GM18861 (cell line): ENCODE measurements at regions not wholly inside any gene's neighbourhood (a gene's known extent, or its start where the extent isn't known, plus 50 kb on each side); places are given as distances from the start of the nearest gene placed in this dataset.
A peak's percentile ranks its signal among the peaks of the same experiment; 100 is the strongest.
"Not testable (repeated sequence)": the region's sequence is repeated elsewhere in the genome, so short reads cannot be mapped to it uniquely, and the experiment has no call there.

Source experiments
- ATAC-seq: cut with Tn5 transposase; IDR thresholded peaks from one replicate; pipeline ENCODE4 v1.9.1; 2021; ENCODE audit not compliant: unreplicated experiment

DNA sequence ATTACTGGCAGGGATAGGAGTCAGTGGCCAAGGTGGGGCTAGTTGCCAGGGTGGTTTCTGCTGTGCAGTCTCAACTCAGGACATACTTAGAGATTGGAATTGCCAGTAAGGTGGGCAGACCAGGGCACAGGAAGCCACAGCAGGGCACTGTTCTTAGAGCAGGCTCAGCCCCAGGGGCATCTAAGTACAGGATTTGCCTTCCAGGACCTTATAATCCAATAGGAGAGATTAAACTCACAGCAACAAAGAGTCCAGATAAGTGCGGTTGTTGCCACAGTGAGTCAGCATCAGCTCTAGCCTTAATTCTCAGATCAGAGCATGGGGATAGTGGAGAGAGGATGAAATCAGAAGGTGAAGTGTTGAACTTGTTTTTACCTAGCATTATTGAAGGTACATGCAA lies 265.8 kb upstream of the TRPC7 start:
- no peak for ATAC-seq

DNA sequence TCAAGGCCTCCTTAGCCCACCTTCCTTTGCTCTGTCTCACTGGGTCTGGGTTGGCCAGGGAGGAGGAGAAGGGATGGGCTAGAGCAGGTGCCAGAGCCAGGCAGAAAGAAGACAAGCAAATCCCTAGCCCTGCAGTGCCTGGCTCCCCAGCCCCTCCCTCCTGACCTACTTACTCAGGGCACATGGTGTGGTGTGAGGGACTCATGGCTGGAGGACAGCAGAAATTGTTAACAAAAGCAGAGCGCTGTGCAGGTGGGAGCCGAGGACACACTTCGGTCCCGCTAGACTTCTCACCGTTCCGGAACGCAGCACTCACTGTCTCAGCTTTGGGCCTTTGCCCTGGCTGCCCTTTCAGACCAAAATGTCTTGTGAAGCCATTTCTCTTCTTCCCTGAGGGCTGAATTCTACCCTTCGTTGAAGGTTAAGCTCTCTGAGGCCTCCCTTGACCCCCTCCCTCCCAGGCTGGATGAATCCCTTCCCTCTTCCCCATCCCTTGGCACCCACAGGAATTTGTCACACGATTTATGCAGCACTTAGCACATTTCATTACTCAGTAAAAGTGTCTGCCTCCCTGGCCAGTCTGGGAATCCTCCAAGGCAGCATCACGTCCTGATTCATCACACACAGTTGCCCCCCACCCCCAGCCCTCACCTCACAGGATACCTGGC lies 263.9 kb upstream of the TRPC7 start:
- ATAC-seq = no peak

- no peak for ATAC-seq
These were observed 261.2 kb upstream of the TRPC7 start for GRCh38 chr5:136626531-136626930.

GRCh38 chr5:136622747-136623146 lies 257.4 kb upstream of the TRPC7 start:
- ATAC-seq = no peak

DNA sequence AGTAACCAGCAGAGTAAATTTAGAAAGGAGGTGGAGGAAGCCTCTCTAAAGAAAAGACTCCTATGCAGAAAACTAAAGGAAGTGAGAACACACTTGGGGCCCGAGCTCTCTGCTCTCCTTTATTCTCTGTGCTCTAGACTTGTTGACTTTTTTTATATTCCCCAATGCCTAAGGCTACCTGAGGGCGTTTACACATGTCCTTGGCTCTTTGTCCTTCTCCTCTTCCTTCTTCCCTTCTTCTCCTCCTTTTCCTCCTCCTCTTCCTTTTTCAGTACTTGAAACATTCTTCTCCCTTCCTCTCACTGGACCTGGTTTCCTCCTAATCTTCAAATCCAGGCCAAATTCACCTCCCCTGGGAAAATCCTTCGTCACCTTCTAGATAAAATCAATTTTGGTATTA lies 256.4 kb upstream of the TRPC7 start:
- ATAC-seq = no peak

DNA sequence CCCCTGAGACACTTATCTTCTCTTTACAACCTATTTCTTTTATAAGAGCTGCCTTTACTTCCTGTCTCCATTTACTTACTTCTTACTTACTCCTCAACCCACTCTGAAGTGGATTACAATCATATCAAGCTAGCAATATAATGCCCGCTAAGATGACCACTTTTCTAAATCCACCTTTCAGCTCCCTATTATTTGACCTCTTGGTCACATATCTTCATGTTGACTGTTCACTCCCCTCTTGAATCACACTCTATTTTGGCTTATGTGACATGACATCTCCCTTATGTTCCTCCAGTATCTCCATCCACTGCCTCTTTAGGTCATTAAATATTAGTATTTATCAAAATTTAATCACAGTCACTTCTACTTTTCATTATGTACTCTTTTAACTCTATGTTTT lies 255.3 kb upstream of the TRPC7 start:
- ATAC-seq = no peak

- ATAC-seq = peak; percentile 54
These were observed 254.7 kb upstream of the TRPC7 start for GRCh38 chr5:136620016-136620419.

DNA sequence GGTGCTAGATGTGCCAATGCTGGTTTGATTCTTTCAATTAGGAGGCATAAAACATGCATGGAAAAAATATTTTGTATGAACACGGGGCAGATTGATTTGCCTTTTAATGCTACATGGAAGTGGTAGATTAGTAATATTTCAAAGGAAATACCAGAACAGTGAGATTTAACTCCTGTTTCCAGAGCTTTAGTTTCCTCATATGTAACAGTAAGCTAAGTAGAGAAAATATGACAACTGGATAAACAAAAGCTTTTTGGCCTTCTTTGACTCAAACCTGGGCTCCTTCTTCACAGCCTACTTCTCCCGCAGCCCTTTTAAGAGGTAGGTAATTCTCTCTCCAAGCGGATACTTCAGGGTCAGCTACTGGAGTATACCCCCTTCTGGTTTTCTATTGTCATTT lies 254.2 kb upstream of the TRPC7 start:
- ATAC-seq = no peak

DNA sequence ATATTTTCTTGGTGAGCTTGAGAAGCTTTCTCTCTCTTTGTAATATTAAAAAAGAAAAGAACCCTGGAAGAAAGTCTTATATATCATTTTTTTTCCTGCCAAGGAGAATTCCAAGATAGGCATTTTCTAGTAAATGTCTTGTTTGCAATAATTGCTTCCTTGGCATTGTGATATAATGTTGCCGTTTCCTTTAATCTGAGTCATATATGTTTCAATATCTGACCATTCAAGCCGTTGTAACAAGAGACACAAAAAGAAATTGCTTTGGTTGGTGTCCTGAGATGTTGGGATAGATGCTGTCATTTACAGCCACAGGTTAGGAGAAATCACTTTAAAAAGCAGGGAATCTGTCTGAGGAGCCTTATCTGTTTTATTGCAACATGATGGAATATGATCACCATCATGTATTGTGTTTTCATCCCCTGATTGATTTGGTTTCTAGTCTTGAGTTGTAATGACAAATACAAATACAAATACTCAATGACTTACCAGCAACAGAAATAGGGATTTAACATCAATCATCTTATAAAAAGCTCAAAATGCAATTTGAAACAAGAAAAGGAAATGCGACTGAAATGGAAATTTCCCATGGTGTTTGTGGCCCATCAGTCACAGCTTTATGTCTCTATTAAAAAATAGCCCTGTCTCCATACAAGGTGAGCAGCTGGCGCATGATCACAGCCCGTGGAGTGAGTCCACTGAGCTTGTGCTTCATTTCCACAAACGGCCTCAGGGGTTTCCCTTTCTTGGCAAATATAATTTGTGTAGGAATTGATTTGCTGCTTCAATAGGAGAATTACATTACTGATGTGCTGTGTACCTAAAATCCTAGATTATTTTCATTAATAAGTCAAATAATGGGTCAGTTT lies 250.1 kb upstream of the TRPC7 start:
- no peak for ATAC-seq

DNA sequence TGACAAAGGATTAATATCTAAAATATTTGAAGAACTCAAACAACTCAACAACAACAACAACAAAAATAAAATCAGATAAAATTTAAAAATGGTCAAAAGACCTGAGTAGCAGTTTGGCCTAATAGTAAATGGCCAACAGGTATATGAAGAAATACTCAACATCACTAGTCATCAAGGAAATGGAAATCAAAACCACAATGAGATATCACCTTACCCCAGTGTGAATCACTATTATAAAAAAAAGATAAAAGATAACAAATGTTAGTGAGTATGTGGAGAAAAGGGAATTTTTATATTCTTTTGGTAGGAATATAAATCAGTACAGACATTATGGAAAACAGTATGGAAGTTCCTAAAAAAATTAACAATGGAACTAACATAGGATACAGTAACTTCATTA lies 247.9 kb upstream of the TRPC7 start:
- no peak for ATAC-seq

DNA sequence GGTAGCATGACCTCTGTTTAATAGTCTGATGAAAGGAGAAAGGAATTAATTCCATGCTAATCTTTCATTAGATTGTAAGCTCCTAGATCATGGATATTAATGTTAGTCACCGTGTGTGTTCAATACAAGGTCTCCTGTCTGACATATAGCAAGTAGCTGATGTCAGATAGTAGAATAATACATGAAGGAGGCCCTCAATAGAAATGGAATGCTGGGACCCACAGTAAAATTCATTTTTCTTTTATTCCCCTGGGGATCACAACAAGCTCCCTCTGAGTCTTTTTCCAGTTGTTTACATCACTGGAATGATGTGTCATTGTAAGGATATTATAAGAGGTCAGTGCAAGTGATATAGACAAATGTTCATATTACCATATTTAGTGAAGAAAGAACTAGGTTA lies 240.3 kb upstream of the TRPC7 start:
- ATAC-seq = no peak

DNA sequence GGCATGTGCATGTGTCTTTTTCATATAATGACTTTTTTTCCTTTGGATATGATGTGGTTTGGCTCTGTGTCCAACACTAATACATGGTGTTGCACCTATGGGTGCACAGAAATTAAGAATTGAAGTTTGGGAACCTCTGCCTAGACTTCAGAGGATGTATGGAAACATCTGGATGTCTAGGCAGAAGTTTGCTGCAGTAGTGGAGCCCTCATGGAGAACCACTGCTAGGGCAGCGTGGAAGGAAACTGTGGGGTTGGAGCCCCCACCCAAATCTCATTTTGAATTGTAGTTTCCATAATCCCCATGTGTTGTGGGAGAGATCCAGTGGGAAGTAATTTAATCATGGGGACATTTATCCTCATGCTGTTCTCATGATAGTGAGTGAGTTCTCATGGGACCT lies 235.0 kb upstream of the TRPC7 start:
- no peak for ATAC-seq

DNA sequence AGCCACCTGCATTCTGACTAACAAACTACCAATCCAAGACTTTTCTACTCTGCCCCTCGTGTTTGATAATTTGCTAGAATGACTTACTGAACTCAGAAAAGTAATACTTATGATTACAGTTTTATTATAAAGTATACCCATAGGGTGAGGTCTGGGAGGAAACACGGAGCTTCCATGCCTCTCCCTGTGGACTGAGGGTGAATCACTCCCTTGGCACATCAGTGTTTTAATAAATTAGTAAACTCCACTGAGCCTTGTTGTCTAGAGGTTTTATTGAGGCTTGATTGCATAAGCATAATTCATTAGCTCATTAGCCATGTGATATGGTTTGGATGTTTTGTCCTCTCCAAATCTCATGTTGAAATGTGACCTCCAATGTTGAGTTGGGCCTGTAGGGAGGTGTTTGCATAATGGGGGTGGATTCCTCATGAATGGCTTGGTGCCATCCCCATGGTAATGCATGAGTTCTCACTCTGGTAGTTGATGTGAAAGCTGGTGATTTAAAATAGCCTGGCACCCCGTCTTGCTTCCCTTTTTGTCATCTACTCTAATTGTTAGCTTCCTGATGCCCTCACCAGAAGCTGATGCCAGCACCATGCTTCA lies 233.6 kb upstream of the TRPC7 start:
- no peak for ATAC-seq

DNA sequence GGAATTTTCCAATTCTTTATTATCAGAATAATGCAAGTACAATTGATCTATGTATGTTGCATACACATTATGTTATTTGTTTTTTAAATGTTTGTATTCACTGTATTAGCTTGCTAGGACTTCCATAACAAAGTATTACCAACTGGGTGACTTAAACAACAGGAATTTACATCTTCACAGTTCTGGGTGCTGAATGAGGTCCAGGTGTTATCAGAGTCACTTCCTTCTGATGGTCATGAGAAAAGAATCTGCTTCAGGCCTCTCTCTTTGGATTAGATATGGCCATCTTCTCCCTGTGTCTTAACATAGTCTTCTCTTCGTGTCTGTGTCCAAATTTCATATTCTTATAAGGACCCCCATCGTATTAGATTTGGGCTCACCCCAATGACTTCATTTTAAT lies 229.1 kb upstream of the TRPC7 start:
- ATAC-seq = no peak

DNA sequence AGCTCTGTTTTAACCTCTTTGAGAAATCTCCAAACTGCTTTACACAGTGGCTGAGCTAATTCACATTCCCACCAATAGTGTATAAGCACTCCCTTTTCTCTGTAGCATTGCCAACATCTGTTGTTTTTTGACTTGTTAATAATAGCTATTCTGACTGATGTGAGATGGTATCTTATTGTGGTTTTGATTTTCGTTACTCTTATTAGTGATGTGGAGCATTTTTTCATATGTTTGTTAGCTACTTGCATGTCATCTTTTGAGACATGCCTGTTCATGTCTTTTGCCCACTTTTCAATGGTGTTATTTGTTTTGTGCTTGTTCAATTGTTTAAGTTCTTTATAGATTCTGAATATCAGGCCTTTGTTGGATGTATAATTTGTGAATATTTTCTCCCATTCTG lies 225.2 kb upstream of the TRPC7 start:
- no peak for ATAC-seq

DNA sequence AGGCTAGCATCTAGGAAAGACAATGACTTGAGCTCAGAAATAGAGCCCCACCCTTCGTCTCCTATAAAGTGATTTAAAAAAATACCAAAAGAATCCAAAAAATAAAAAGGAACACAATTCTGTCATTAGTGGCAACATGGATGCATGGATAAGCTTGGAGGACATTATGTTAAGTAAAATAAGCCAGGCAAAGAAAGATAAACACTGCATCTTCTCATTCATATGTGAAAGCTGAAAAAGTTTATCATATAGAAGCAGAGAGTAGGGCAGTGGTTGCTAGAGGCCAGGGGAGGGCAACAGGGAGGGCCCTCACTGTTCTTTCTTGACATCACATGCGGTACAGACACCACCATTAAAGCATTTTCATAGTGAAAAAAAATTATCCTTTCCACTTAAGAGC lies 220.9 kb upstream of the TRPC7 start:
- ATAC-seq = no peak

- no peak for ATAC-seq
These were observed 219.1 kb upstream of the TRPC7 start for GRCh38 chr5:136584474-136584873.

DNA sequence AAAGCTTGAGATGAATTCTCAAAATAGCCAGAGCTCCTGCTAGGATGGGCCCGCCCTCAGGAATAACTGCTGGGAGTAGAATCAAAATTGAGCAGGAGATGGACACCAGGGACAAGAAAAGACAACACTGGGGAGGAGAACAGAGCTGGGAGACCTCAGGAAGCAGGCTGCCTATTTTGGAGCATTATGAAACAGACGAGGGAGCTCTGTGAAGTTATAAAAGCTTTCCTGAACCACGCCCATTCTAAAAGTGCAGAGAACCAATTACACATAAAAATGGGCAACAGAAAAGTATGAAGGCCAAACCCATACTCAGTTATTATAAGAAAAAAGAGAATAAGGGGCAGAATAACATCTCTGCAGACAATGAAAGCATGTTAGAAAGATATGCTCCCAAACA lies 213.9 kb upstream of the TRPC7 start:
- ATAC-seq = no peak

DNA sequence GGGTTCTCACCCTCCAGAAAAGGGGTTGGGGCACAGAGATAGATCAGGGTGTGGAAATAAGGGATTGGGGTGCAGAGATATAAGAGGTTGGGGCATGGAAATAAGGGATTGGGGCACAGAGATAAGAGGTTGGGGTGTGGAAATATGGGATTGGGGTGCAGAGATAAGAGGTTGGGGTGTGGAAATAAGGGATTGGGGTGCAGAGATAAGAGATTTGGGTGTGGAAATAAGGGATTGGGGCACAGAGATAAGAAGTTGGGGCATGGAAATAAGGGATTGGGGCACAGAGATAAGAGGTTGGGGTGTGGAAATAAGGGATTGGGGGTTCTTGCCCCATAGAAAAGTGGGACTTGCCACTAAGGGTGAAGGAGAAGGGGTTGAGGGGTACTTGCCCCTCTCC lies 204.5 kb upstream of the TRPC7 start:
- ATAC-seq = not testable (repeated sequence)

GRCh38 chr5:136565457-136565856 lies 200.1 kb upstream of the TRPC7 start:
- ATAC-seq = not testable (repeated sequence)

DNA sequence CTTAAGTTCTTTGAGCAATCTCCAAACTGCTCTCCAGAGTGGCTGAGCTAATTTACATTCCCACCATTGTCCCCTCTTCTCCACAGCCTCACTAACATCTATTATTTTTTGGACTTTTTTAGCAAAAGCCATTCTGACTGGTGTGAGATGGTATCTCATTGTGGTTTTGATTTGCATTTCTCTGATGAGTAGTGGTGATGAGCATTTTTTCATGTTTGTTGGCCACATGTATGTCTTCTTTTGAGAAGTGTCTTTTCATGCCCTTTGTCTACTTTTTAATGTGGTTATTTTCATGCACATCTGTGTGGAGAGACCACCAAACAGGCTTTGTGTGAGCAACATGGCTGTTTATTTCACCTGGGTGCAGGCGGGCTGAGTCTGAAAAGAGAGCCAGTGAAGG lies 199.7 kb upstream of the TRPC7 start:
- not testable (repeated sequence) for ATAC-seq

DNA sequence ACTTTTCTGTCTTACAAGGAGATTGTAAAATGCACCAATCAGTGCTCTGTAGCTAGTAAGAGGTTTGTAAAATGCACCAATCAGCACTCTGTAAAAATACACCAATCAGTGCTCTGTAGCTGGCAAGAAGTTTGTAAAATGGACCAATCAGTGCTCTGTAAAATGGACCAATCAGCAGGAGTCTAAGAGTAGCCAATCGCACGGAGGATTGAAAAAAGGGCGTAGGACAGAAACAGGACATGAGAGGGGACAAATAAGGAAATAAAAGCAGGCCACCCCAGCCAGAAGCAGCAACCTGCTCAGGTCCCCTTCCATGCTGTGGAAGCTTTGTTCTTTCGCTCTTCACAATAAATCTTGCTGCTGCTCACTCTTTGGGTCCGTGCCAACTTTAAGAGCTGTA lies 199.1 kb upstream of the TRPC7 start:
- ATAC-seq = not testable (repeated sequence)
